GM13976 (cell line): ENCODE measurements at regions not wholly inside any gene's neighbourhood (a gene's known extent, or its start where the extent isn't known, plus 50 kb on each side); places are given as distances from the start of the nearest gene placed in this dataset.
"Not testable (repeated sequence)": the region's sequence is repeated elsewhere in the genome, so short reads cannot be mapped to it uniquely, and the experiment has no call there.

Experiments
- DNase-seq: peaks from one replicate; pipeline ENCODE4 v3.0.0; 2012; ENCODE audit warnings: low spot score
- in situ Hi-C: fragments of 300-500 bp; cut with MboI; formaldehyde crosslinking; loops from one replicate; pipeline ENCODE4 v1.12.0; 2022; ENCODE audit warnings: low sequenced_read_pairs, mixed read lengths, inconsistent platforms; ENCODE audit not compliant: unreplicated experiment
- TF ChIP-seq, protein P1 (sequence below): IDR thresholded peaks from 2 replicates; pipeline ENCODE4 v1.5.1; 2012; ENCODE audit warnings: borderline replicate concordance, mild to moderate bottlenecking; ENCODE audit not compliant: insufficient read depth; ENCODE audit errors: extremely low read depth, missing control alignments, control extremely low read depth

DNA sequence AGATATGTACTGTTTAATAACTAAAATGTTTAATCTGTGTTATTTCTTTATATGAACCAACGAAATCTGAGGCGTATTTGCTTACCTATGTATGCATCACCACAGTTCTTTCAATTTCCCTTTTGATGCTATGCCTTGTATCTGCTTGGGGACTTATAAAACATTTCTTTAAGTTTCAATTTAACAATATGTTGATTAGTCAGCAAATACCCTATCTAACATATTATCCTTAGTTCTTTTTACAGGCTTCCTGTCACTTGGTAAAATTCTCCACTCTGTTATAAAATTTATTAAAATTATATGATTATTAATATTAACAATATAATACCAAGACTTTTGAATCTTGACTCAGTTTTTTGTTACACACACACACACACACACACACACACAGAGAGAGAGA lies 174.3 kb downstream of the CPS1 start:
- DNase-seq: no peak
- in situ Hi-C loops: no loop called here
- TF ChIP-seq, protein P1, sequence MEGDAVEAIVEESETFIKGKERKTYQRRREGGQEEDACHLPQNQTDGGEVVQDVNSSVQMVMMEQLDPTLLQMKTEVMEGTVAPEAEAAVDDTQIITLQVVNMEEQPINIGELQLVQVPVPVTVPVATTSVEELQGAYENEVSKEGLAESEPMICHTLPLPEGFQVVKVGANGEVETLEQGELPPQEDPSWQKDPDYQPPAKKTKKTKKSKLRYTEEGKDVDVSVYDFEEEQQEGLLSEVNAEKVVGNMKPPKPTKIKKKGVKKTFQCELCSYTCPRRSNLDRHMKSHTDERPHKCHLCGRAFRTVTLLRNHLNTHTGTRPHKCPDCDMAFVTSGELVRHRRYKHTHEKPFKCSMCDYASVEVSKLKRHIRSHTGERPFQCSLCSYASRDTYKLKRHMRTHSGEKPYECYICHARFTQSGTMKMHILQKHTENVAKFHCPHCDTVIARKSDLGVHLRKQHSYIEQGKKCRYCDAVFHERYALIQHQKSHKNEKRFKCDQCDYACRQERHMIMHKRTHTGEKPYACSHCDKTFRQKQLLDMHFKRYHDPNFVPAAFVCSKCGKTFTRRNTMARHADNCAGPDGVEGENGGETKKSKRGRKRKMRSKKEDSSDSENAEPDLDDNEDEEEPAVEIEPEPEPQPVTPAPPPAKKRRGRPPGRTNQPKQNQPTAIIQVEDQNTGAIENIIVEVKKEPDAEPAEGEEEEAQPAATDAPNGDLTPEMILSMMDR: no peak

DNA sequence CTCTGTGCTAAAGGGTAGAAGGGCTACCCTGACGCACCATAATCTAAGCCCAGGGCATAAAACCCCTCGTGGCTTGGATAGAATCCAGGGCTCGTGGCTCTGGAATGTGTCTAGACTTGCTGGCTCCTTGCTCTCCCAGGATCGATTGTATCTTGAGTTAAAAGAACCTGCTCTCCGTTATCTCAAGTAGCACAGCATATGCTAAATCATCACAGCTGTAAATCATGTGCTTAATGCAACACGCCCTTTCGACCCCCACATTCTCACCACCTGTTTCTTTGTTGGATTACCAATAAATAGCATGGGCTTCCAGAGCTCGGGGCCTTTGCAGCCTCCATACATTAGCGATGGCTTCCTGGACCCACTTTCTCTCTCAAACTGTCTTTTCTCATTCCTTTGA lies 190.4 kb downstream of the CPS1 start:
- in situ Hi-C loops, DNase-seq: not testable (repeated sequence)

DNA sequence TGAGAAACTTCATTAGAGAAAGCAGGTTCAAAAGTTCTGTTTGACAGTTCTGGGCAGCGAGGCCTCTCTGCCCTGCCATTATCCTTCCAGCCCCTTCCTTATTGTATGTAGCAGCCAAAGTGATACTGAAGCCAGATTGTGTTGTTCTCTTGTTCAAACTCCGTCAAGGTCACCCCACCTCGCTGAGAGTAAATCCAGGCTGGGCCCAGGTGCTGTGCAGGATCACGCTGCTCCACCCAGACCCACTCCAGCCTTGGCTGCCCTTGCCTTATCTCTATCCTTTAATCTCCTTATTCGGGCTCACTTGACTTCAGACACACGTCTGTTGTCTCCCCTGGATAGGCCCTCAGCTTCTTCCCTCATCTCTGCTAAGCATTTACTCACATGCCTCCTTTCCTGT lies 196.1 kb downstream of the CPS1 start:
- TF ChIP-seq, protein P1: no peak
- in situ Hi-C loops: no loop called here

DNA sequence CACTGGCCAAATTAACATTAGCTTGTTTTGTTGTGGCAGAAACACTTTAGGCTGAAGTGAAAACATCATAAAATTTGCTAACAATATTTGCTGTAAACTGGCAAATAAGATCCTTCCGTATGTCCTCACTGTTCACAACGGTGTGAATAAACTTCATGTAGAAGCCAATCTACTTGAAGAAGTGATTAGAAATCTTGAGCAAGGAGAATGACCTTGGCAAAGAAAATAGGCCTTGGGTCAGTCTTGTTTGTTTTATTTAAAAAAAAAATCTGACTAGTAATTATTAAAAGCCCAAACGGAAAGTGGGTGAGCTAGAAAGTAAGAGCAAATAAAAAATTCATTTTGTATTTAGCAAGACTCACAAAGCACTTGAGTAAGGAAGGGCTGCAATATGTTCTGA lies 197.0 kb downstream of the CPS1 start:
- in situ Hi-C loops: no loop called here
- DNase-seq: no peak
- TF ChIP-seq, protein P1: no peak

More for the DNA sequence above, 196.1 kb downstream of the CPS1 start:
- no peak for DNase-seq

DNA sequence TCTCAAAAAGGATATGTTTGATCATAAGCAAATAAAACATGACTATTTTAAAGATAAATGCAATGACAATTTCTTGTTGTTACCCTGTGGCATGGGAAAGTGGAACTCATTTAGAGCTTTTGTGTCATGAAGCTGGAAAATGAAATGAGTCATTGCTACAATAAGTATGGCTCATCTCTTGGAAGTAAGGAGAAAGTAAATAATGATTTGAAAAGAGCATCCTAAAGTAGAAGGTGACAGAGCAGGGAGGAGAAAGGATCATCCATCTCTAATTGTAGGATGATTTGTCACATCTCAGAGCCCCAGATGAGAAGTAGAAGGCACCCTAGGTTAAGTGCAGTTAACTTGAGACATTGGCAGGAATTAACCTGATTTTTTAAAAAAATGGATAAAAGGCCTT lies 200.5 kb downstream of the CPS1 start:
- TF ChIP-seq, protein P1: no peak
- DNase-seq: no peak
- in situ Hi-C loops: no loop called here

DNA sequence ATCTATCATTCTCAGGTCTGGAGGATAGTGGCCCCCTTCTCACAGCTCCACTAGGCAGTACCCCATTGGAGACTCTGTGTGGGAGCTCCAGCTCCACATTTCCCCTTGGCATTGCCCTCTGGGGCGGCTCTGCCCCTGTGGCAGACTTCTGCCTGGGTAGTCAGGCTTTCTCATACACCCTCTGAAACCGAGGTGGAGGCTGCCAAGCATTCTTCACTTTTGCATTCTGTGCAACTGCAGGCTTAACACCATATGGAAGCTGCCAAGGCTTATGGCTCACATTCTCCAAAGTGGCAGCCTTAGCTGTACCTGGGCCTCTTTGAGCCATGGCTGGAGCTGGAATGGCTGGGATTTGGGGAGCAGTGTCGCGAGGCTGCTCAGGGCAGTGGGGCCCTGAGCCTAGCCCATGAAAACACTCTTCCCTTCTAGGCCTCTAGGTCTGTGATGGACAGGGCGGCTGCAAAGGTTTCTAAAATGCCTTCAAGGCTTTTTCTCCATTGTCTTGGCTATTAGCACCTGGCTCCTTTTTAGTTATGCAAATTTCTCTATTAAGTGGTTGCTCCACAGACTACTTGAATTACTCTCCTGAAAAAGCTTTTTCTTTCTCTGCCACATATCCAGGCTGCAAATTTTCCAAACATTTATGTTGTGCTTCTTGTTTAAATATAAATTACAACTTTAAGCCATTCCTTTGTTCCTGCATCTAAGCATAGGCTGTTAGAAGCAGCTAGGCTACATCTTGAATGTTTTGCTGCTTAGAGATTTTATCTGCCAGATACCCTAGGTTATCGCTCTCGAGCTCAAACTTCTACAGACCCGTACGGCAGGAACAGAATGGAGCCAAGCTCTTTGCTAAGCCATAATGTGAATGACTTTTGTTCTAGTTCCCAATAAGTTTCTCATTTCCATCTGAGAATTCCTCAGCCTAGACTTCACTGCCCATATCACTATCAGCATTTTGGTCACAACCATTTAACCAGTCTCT lies 206.5 kb downstream of the CPS1 start:
- no peak for DNase-seq
- in situ Hi-C loops: no loop called here
- TF ChIP-seq, protein P1: no peak

DNA sequence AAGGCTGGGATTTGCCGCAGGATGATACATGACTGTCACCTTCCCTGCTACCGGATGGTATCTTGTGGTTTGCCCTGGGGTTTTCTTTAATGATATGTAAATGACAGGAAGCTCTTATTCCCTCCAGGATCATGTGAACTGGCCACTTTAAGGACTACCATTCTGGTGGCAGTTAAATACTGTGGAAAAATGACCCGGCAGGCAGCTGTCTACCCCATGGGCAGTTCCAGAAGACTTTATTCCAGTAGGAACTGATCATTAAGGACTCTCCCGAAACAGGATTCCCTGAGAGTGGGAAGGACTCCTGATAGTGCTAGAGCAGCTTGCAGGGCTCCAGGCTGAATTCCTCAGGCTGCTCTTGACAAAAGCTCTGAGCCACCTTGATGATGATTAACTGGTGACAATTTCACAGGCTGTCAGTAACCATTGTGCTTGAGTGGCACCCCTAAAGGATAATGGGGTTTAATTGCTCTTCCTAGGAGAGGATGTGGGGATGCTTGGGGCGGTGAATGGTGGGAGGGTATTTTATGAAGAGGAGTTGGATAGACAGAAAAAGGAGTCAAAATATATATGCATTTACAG lies 212.0 kb downstream of the CPS1 start:
- DNase-seq: no peak
- TF ChIP-seq, protein P1: no peak
- in situ Hi-C loops: no loop called here
